KMS-11 (cell line): ENCODE measurements at regions not wholly inside any gene's neighbourhood (a gene's known extent, or its start where the extent isn't known, plus 50 kb on each side); places are given as distances from the start of the nearest gene placed in this dataset.

Experiments used
- H2AFZ ChIP-seq: fragments of 200-600 bp; sonication (generic); 2 replicates; pipeline ENCODE4 v1.6.1; 2016; ENCODE audit warnings: antibody characterized with exemption, mixed run types, low read depth
- H3K27ac ChIP-seq: fragments of 200-600 bp; sonication (generic); 2 replicates; pipeline ENCODE4 v1.6.1; 2016; ENCODE audit warnings: mild to moderate bottlenecking, mixed run types
- H3K27me3 ChIP-seq: fragments of 200-600 bp; sonication (generic); 2 replicates; pipeline ENCODE4 v1.6.1; 2017; ENCODE audit warnings: mild to moderate bottlenecking, low read depth, mixed run types, moderate library complexity; ENCODE audit not compliant: insufficient read depth
- H3K36me3 ChIP-seq: fragments of 200-600 bp; sonication (generic); 2 replicates; pipeline ENCODE4 v1.6.1; 2017; ENCODE audit warnings: mild to moderate bottlenecking, mixed run types; ENCODE audit not compliant: insufficient read depth
- H3K4me1 ChIP-seq: fragments of 200-600 bp; sonication (generic); 2 replicates; pipeline ENCODE4 v1.6.1; 2016; ENCODE audit warnings: mild to moderate bottlenecking, low read depth, mixed run types; ENCODE audit not compliant: poor library complexity, severe bottlenecking
- H3K4me2 ChIP-seq: fragments of 200-600 bp; sonication (generic); 2 replicates; pipeline ENCODE4 v1.7.0; 2016; ENCODE audit warnings: mild to moderate bottlenecking, mixed run types
- H3K4me3 ChIP-seq: fragments of 200-600 bp; sonication (generic); IDR thresholded peaks from 2 replicates; pipeline ENCODE4 v1.6.1; 2017; ENCODE audit warnings: low read depth, low read length, mixed read lengths; ENCODE audit not compliant: insufficient read depth
- H3K79me2 ChIP-seq: fragments of 200-600 bp; sonication (generic); 2 replicates; pipeline ENCODE4 v1.6.1; 2016; ENCODE audit warnings: low read depth, mixed run types; ENCODE audit not compliant: insufficient read depth
- H3K9ac ChIP-seq: fragments of 200-600 bp; sonication (generic); 2 replicates; pipeline ENCODE4 v1.6.1; 2016; ENCODE audit warnings: mild to moderate bottlenecking, mixed run types
- H4K20me1 ChIP-seq: fragments of 200-600 bp; sonication (generic); 2 replicates; pipeline ENCODE4 v1.6.1; 2016; ENCODE audit warnings: mild to moderate bottlenecking, mixed run types; ENCODE audit not compliant: insufficient read depth
- CTCF ChIP-seq: fragments of 200-600 bp; sonication (generic); conservative IDR thresholded peaks from 2 replicates; pipeline ENCODE4 v1.6.1; 2017; ENCODE audit warnings: low read depth, mild to moderate bottlenecking, antibody characterized with exemption, low read length, moderate library complexity, mixed read lengths

DNA sequence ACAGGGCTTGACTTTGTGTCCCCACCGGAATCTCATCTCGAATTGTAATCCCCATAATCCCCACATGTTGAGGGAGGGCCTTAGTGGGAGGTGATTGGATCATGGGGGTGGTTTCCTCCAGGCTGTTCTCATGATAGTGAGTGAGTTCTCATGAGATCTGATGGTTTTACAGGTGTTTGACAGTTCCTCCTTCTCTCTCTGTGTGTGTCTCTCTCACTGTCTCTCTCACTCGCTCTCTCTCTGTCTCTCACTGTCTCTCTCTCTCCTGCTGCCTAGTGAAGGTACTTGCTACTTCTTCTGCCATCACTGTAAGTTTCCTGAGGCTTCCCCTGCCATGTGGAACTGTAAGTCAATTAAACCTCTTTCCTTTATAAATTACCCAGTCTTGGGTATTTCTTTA is 289.8 kb upstream of the HABP2 start:
- Histone ChIP-seq H4K20me1 (no peaks in the 10 kb centered on the region), H3K9ac (no peak overlapping the region), H3K27ac (no peak overlapping the region), H2AFZ (no peak overlapping the region), H3K4me3 (no peak overlapping the region), H3K36me3 (no peaks in the 10 kb centered on the region), H3K79me2 (no peaks in the 10 kb centered on the region), H3K4me1 (no peaks in the 10 kb centered on the region), H3K4me2 (no peak overlapping the region), H3K27me3 (no peaks in the 10 kb centered on the region)
- TF ChIP-seq CTCF = no peak

DNA sequence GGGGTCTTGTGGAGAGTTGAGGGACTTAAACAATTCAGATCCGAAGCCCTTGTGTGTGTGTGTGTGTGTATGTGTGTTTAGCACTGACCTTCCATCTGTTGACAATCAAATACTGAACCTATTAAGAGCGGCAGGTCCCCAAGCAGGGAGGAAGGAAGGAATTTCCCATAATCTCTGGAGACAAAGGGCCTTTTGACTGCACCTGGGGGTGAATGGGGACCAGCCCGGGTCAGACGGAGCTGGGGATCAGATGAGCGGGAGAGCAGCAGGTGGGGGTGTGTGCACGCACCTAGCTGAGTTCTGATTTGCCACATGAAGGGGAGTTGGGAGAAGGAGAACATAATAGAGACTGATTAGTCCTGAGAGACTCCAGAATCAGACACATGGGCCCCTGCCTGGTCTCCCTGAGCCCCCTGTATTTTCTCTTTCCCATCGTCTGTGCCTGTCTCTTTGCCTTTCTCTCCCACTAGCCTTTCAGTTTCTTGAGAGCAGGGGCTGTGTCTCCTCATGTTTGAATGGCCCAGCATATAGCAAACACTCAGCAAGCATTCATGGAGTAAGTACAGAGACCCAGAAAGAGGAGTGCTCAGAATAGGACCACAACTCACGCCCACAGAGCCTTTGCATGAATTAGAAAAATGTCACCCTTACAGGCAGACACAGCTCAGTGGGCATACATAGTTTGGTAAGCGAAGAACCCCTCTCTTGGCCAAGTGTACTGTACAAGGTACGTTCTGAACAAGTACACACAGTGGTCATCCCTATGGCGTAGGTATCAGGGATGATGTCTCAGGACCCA is 288.3 kb upstream of the HABP2 start:
- no peaks in the 10 kb centered on the region for H3K79me2 ChIP-seq
- H3K4me2 ChIP-seq = no peak overlapping the region
- no peaks in the 10 kb centered on the region for H3K27me3 ChIP-seq
- no peak overlapping the region for H3K27ac ChIP-seq
- H3K4me1 ChIP-seq = no peaks in the 10 kb centered on the region
- H4K20me1 ChIP-seq = no peaks in the 10 kb centered on the region
- no peak overlapping the region for H2AFZ ChIP-seq
- no peak overlapping the region for H3K9ac ChIP-seq
- no peak for TF ChIP-seq CTCF
- H3K36me3 ChIP-seq = no peaks in the 10 kb centered on the region
- H3K4me3 ChIP-seq = no peak overlapping the region

DNA sequence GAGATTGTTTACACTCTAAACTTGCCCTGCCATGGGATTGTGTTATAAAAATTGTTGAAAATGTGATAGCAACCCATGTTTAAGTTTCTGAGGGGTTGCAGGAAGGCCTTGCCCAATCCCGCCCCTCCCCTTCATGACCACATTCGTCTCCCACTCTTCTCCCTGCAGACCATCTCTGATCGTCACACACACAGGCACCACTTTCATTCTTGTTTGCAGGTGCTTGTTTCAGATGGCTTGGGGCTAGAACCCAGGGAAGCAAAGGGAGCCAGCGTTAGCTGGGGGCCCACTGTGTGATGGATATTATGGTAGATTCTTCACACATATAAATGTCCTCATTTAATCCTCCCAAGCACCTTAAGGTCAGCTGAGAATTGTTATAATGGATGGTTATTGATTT is 286.7 kb upstream of the HABP2 start:
- no peaks in the 10 kb centered on the region for H3K27me3 ChIP-seq
- H3K9ac ChIP-seq = no peak overlapping the region
- H3K4me3 ChIP-seq = no peak overlapping the region
- no peak overlapping the region for H3K27ac ChIP-seq
- H2AFZ ChIP-seq = no peak overlapping the region
- no peaks in the 10 kb centered on the region for H3K36me3 ChIP-seq
- no peaks in the 10 kb centered on the region for H3K79me2 ChIP-seq
- H3K4me2 ChIP-seq = no peak overlapping the region
- H3K4me1 ChIP-seq = no peaks in the 10 kb centered on the region
- no peak for TF ChIP-seq CTCF
- no peaks in the 10 kb centered on the region for H4K20me1 ChIP-seq

DNA sequence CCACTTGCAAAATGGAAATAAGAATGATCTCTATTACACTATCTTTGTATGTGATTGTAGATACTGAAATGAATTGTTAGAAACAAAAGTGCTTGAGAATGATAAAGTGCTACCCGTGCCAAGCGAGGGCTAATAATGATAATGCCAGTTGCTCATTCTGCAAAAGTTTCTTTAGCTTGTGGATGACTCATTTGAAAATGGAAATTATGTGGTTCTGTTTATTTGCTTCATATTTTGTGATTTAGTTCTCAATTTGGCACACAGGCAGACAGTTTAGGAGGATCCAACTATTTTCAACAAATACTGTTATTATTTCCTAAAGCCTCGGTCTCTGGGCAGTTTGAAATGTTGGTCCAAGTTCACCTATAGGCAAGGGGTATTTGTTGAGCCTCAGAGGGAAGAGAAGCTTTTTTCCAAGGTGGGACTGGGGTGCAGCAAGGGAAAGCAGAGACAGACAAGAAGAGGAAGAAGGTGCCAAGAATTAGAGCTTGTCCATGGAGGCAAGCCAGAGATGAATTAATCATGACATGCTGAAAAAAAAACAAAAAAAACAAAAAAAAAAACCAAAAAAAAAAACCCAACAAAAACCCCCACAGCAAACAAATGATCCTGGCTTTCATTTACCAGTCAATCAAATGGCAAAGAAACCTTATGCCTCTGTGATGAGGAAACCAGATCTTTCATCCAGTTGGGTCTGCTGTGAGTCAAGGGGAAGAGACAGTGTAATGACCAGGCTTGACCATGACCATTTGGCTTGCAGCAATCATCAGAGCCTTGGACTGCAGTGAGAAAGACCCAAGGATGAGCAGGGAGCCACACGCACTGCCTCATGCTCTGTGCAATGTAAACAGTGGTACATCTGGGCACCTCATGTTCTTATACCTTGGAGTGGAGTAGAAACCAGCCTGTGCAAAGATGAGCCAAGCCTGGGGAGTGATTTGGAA is 285.0 kb upstream of the HABP2 start:
- no peaks in the 10 kb centered on the region for H4K20me1 ChIP-seq
- H3K27ac ChIP-seq = no peak overlapping the region
- no peak overlapping the region for H3K4me2 ChIP-seq
- H3K9ac ChIP-seq = no peak overlapping the region
- H3K79me2 ChIP-seq = no peaks in the 10 kb centered on the region
- H2AFZ ChIP-seq = no peak overlapping the region
- H3K4me3 ChIP-seq = no peak overlapping the region
- H3K4me1 ChIP-seq = no peaks in the 10 kb centered on the region
- H3K36me3 ChIP-seq = no peaks in the 10 kb centered on the region
- H3K27me3 ChIP-seq = no peaks in the 10 kb centered on the region
- no peak for TF ChIP-seq CTCF
